ENCODE measurements at regions not wholly inside any gene's neighbourhood (a gene's known extent, or its start where the extent isn't known, plus 50 kb on each side); places are given as distances from the start of the nearest gene placed in this dataset.

- no peaks in the 10 kb centered on the region for H3K9me3 ChIP-seq (ENCODE audit: low read length)
- H3K4me3 ChIP-seq (replicated peaks in 1 of 3; ENCODE audit: insufficient read depth in 1 of 3, low read depth in 2 of 3, low read length in 3 of 3), result no peak overlapping the region
- H4K20me1 ChIP-seq (ENCODE audit: insufficient read depth, low read length), result no peaks in the 10 kb centered on the region
- H3K4me1 ChIP-seq (ENCODE audit: insufficient read depth, low read length), result no peaks in the 10 kb centered on the region
- H3K79me2 ChIP-seq (ENCODE audit: insufficient read depth, low read length), result no peaks in the 10 kb centered on the region
- intact Hi-C loops (cut with micrococcal nuclease; ENCODE audit: unreplicated experiment) (no loop called here), in situ Hi-C loops (cut with HindIII; ENCODE audit: extremely low pct_ligation_motif_present, low pct_unique_long_range_greater_than_20kb) (no loop called here)
- ChIA-PET POLR2A (no interaction called here), CTCF (ENCODE audit: low intra/inter-chr PET ratio, low total read pairs) (no interaction called here)
- no peak for FAIRE-seq
- no peak for ATAC-seq
- BruUV-seq (replicated peaks), result no TSS peak
- H2AFZ ChIP-seq (ENCODE audit: low read length), result no peak overlapping the region
- no peak overlapping the region for H3K27ac ChIP-seq (ENCODE audit: extremely low read length, insufficient read depth, low read length)
- no peak overlapping the region for H3K4me2 ChIP-seq (ENCODE audit: low read depth, low read length)
- no peaks in the 10 kb centered on the region for H3K36me3 ChIP-seq (replicated peaks in 1 of 2; ENCODE audit: control insufficient read depth in 1 of 2, insufficient read depth in 2 of 2, low read length in 2 of 2)
- no peak overlapping the region for H3K9ac ChIP-seq (ENCODE audit: insufficient read depth, low read depth, low read length)
- DNase-seq (ENCODE audit: low spot score), result no peak
- TF ChIP-seq CEBPB (IDR thresholded peaks at IDR 0.05; ENCODE audit: borderline replicate concordance, low read depth, low read length) (peak; percentile 39; the same call in 1 of the 2 replicates), ZNF569 (CRISPR knock-in tag; IDR thresholded peaks at IDR 0.05; ENCODE audit: borderline replicate concordance) (no peak), CENPX (CRISPR knock-in tag; IDR thresholded peaks at IDR 0.05) (no peak), MED13 (CRISPR knock-in tag; IDR thresholded peaks at IDR 0.05) (no peak), ZNF10 (CRISPR knock-in tag; IDR thresholded peaks at IDR 0.05; ENCODE audit: borderline replicate concordance, low read depth) (no peak), U2AF1 (optimal IDR thresholded peaks at IDR 0.05; ENCODE audit: low read depth, low read length) (no peak)
- no peaks in the 10 kb centered on the region for H3K27me3 ChIP-seq (ENCODE audit: control insufficient read depth in 1 of 2, insufficient read depth in 2 of 2, low read length in 2 of 2)
- WGBS (ENCODE audit: low lambda C conversion rate), result 35% methylated on average over 3 of the region's 3 CpGs
Measured at GRCh38 chr6:104357928-104358327, 501.8 kb downstream of the HACE1 start.

- intact Hi-C loops (cut with micrococcal nuclease; ENCODE audit: unreplicated experiment) (no loop called here), in situ Hi-C loops (cut with HindIII; ENCODE audit: extremely low pct_ligation_motif_present, low pct_unique_long_range_greater_than_20kb) (no loop called here)
- ChIA-PET CTCF (ENCODE audit: low intra/inter-chr PET ratio, low total read pairs) (no interaction called here), POLR2A (no interaction called here)
- Histone ChIP-seq H3K79me2 (ENCODE audit: insufficient read depth, low read length) (no peaks in the 10 kb centered on the region), H3K9me3 (ENCODE audit: low read length) (no peaks in the 10 kb centered on the region), H3K4me1 (ENCODE audit: insufficient read depth, low read length) (no peaks in the 10 kb centered on the region), H3K4me3 (replicated peaks in 1 of 3; ENCODE audit: insufficient read depth in 1 of 3, low read depth in 2 of 3, low read length in 3 of 3) (no peak overlapping the region), H4K20me1 (ENCODE audit: insufficient read depth, low read length) (no peaks in the 10 kb centered on the region), H2AFZ (ENCODE audit: low read length) (no peak overlapping the region), H3K9ac (ENCODE audit: insufficient read depth, low read depth, low read length) (no peak overlapping the region), H3K4me2 (ENCODE audit: low read depth, low read length) (no peak overlapping the region), H3K27me3 (ENCODE audit: control insufficient read depth in 1 of 2, insufficient read depth in 2 of 2, low read length in 2 of 2) (no peaks in the 10 kb centered on the region), H3K27ac (ENCODE audit: extremely low read length, insufficient read depth, low read length) (no peak overlapping the region), H3K36me3 (replicated peaks in 1 of 2; ENCODE audit: control insufficient read depth in 1 of 2, insufficient read depth in 2 of 2, low read length in 2 of 2) (no peaks in the 10 kb centered on the region)
- FAIRE-seq, result no peak
- WGBS (ENCODE audit: low lambda C conversion rate), result 24% methylated on average over 5 of the region's 5 CpGs
- no peak for ATAC-seq
- BruUV-seq (replicated peaks), result no TSS peak
- DNase-seq (ENCODE audit: low spot score), result no peak
- no peak for TF ChIP-seq POLR2A (IDR thresholded peaks at IDR 0.05; ENCODE audit: insufficient read depth in 1 of 2, low read depth in 2 of 2, low read length in 2 of 2)
- TF ChIP-seq, protein P1, sequence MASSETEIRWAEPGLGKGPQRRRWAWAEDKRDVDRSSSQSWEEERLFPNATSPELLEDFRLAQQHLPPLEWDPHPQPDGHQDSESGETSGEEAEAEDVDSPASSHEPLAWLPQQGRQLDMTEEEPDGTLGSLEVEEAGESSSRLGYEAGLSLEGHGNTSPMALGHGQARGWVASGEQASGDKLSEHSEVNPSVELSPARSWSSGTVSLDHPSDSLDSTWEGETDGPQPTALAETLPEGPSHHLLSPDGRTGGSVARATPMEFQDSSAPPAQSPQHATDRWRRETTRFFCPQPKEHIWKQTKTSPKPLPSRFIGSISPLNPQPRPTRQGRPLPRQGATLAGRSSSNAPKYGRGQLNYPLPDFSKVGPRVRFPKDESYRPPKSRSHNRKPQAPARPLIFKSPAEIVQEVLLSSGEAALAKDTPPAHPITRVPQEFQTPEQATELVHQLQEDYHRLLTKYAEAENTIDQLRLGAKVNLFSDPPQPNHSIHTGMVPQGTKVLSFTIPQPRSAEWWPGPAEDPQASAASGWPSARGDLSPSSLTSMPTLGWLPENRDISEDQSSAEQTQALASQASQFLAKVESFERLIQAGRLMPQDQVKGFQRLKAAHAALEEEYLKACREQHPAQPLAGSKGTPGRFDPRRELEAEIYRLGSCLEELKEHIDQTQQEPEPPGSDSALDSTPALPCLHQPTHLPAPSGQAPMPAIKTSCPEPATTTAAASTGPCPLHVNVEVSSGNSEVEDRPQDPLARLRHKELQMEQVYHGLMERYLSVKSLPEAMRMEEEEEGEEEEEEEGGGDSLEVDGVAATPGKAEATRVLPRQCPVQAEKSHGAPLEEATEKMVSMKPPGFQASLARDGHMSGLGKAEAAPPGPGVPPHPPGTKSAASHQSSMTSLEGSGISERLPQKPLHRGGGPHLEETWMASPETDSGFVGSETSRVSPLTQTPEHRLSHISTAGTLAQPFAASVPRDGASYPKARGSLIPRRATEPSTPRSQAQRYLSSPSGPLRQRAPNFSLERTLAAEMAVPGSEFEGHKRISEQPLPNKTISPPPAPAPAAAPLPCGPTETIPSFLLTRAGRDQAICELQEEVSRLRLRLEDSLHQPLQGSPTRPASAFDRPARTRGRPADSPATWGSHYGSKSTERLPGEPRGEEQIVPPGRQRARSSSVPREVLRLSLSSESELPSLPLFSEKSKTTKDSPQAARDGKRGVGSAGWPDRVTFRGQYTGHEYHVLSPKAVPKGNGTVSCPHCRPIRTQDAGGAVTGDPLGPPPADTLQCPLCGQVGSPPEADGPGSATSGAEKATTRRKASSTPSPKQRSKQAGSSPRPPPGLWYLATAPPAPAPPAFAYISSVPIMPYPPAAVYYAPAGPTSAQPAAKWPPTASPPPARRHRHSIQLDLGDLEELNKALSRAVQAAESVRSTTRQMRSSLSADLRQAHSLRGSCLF (CRISPR knock-in tag; IDR thresholded peaks at IDR 0.05; ENCODE audit: borderline replicate concordance), result no peak
- no peak for TF ChIP-seq SMAD9 (CRISPR knock-in tag; IDR thresholded peaks at IDR 0.05)
- TF ChIP-seq ZNF317 (CRISPR knock-in tag; IDR thresholded peaks at IDR 0.05), result no peak
- no peak for TF ChIP-seq STAG1 (CRISPR knock-in tag; IDR thresholded peaks at IDR 0.05)
- no peak for TF ChIP-seq ZNF550 (CRISPR knock-in tag; IDR thresholded peaks at IDR 0.05; ENCODE audit: borderline replicate concordance)
- TF ChIP-seq, protein P2, sequence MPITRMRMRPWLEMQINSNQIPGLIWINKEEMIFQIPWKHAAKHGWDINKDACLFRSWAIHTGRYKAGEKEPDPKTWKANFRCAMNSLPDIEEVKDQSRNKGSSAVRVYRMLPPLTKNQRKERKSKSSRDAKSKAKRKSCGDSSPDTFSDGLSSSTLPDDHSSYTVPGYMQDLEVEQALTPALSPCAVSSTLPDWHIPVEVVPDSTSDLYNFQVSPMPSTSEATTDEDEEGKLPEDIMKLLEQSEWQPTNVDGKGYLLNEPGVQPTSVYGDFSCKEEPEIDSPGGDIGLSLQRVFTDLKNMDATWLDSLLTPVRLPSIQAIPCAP (CRISPR knock-in tag; IDR thresholded peaks at IDR 0.05; ENCODE audit: low read depth), result no peak
- no peak for TF ChIP-seq ISX (CRISPR knock-in tag; conservative IDR thresholded peaks at IDR 0.05)
- no peak for TF ChIP-seq ZFP1 (CRISPR knock-in tag; IDR thresholded peaks at IDR 0.05)
- no peak for TF ChIP-seq AHR (CRISPR knock-in tag; IDR thresholded peaks at IDR 0.05)
Measured at GRCh38 chr6:104356197-104356596, 503.5 kb downstream of the HACE1 start.

Measured in HepG2 (cell line).